Neuron (in vitro differentiated cells): ENCODE measurements at regions not wholly inside any gene's neighbourhood (a gene's known extent, or its start where the extent isn't known, plus 50 kb on each side); places are given as distances from the start of the nearest gene placed in this dataset.
"Not testable (repeated sequence)": the region's sequence is repeated elsewhere in the genome, so short reads cannot be mapped to it uniquely, and the experiment has no call there.

Experiments
- H2AFZ ChIP-seq: one replicate; pipeline ENCODE4 v1.6.1; 2013; ENCODE audit warnings: low read depth, mild to moderate bottlenecking, inconsistent platforms, low read length, moderate library complexity
- H3K27me3 ChIP-seq: one replicate; pipeline ENCODE4 v1.6.1; 2013; ENCODE audit warnings: low read length; ENCODE audit not compliant: insufficient read depth
- H3K36me3 ChIP-seq: one replicate; pipeline ENCODE4 v1.6.1; 2013; ENCODE audit warnings: low read length; ENCODE audit not compliant: insufficient read depth
- H3K4me1 ChIP-seq: one replicate; pipeline ENCODE4 v1.6.1; 2013; ENCODE audit warnings: low read length; ENCODE audit not compliant: insufficient read depth
- H3K4me3 ChIP-seq: 2 replicates; pipeline ENCODE4 v1.5.1; 2013; ENCODE audit warnings: mild to moderate bottlenecking, low read length, moderate library complexity
- H3K9me3 ChIP-seq: one replicate; pipeline ENCODE4 v1.6.1; 2013; ENCODE audit warnings: low read length

DNA sequence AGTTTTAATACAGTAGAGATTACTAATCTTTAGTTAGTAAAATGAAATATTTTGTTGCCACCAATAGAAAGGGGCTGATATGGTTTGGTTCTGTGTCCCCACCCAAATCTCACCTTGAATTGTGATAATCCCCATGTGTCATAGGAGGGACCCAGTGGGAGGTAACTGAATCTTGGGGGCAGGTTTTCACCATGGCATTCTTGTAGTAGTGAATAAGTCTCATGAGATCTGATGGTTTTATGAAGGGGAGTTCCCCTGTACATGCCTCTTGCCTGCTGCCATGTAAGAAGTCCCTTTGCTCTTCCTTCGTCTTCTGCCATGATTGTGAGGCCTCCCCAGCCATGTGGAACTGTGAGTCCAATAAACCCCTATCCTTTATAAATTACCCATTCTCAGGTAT is 285.9 kb downstream of the BCL2L11 start:
- H3K9me3 ChIP-seq, H2AFZ ChIP-seq, H3K27me3 ChIP-seq, H3K4me3 ChIP-seq, H3K4me1 ChIP-seq, H3K36me3 ChIP-seq: not testable (repeated sequence)

DNA sequence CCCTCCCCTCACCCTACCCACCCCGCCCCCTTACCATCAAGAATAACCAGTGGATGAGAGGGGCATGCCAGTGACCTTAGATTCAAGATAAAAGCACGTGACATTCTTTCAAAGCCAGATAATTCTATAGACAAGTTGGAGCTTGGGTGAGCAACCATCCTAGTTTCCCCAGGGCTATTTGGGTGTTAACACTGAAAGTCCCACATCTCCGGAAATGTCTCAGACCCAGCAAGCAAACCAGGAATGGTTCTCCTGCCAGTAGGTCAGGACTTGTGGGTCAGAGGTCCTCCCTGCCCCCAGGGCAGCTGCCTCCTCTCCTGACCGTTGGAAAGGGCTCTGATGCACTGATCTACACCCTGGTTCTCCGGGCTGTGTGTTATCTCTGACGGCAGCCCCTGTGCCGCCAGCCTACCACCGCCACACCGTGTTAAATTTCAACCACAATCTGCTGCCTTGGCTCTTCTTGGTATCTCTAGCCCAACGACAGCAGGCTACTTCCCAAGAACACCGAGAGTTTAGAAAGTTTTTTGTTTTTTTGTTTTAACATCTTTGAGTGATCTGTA is 287.0 kb downstream of the BCL2L11 start:
- not testable (repeated sequence) for H2AFZ ChIP-seq, H3K4me3 ChIP-seq, H3K36me3 ChIP-seq, H3K4me1 ChIP-seq, H3K9me3 ChIP-seq, H3K27me3 ChIP-seq

DNA sequence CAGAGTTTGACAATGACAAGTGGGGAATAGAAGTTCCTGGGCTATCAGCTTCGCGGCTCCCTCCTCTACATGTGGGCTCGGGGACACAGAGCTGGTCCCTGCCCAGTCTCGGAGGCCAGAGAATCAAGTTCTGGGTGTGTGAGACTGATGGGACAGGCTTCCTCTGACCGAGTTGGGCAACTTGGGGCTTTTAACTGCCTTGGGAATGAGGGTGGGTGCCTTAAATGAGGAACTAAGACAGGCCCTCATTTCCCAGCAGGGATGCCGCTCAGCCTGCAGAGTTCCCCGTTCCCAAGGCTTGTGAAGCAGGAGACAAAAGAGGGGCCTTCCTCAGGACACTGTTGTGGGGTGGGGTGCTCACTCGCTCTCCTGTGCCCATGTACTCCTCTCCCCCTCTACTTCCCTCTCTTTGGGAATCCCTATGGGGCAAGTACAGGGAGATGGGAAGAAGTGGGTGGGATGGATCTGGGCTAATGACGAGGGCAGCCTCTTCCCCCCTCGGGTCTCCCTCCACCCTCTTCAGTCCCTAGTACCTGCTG is 290.2 kb downstream of the BCL2L11 start:
- not testable (repeated sequence) for H3K36me3 ChIP-seq, H3K9me3 ChIP-seq, H3K4me3 ChIP-seq, H2AFZ ChIP-seq, H3K4me1 ChIP-seq, H3K27me3 ChIP-seq

DNA sequence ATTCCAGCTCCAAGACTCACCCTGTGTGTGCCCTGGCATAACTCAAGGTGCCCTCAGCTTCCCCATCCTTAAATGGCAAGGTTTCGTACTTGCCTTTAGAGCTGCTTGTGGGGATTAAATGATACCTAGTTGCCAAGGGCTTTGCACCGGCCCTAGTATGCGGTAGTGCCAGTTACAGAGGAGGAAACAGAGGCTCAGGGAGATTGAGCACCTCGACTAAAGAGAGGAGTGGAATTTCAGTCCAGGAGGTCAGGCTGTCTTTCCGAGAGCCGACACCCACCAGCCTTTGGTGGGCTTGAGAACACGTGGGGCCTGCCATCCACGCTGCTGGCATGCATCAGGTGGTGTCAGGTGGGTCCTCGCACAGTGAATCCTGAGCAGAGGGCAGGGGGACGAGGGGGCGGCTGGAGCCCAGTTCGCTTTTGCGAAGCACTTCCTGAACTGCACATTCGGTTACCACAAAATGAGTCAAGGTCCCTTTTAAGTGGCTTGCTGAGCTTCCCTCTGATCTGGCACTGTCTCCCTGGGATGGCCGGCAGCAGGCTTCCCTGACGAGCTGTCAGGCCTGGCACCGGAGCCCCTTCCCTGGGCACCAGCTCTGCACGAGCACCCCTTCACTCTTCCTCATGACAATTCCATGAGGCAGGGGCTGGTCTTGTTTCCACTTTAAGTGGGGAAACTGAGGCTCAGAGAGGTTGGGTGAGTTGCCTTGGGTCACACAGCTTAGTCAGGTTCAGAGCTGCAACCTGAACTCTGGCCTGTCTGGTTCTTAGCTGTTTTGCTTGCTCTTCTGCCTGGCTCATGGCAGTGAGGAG is 291.4 kb downstream of the BCL2L11 start:
- not testable (repeated sequence) for H2AFZ ChIP-seq, H3K27me3 ChIP-seq, H3K4me3 ChIP-seq, H3K36me3 ChIP-seq, H3K4me1 ChIP-seq, H3K9me3 ChIP-seq

- H3K36me3 ChIP-seq, H3K4me3 ChIP-seq, H3K27me3 ChIP-seq, H3K9me3 ChIP-seq, H2AFZ ChIP-seq, H3K4me1 ChIP-seq: not testable (repeated sequence)
Observed at GRCh38 chr2:111412841-111413650, 292.3 kb downstream of the BCL2L11 start.

GRCh38 chr2:111413950-111414349 is 293.2 kb downstream of the BCL2L11 start:
- H3K4me1 ChIP-seq, H3K9me3 ChIP-seq, H2AFZ ChIP-seq, H3K4me3 ChIP-seq, H3K27me3 ChIP-seq, H3K36me3 ChIP-seq: not testable (repeated sequence)

DNA sequence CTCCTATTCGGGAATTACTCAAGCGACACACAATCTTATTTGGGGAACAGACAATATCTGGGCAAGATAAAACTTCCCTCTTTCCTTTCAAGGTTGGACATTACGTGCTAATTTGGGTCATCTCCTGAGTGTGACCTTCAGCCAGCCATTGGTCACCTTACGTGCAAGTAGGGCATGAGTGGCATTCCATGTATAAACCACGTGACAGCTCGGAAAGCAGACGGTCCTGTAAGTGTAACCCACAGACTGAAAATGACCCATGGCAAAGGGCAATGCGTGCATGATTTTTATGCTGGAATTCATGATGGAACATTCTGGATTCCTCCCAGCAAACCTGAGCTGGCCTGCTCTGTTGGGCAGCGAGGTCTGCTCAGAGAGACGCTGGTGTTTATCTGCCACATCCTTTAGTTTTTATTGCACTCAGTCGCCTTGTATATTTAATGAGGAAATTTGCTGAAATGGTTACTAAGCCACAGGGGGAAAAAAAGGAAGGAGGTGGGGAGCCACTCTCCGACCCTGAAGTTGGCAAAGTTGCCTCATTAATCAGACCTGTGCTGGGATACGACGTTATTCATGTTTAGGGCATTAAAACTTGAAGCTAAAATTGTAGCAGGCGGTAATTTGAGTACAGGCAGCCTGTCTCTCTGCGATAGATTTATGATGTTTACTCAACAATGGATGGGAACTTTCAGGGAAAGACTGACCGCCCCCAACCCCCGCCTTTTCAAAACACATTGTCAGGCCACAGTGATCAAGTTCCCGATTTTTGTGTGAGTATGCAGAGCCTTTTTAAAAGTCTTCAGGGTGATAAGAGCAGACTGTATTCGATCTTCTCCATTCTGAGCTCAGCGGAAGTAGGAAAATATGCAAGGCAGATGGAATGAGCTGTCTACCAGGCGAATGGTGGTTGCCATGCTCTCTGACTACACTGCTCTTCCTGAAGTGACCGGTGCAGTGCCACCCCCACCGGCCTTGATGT is 295.3 kb downstream of the BCL2L11 start:
- not testable (repeated sequence) for H3K36me3 ChIP-seq, H2AFZ ChIP-seq, H3K9me3 ChIP-seq, H3K4me3 ChIP-seq, H3K4me1 ChIP-seq, H3K27me3 ChIP-seq

DNA sequence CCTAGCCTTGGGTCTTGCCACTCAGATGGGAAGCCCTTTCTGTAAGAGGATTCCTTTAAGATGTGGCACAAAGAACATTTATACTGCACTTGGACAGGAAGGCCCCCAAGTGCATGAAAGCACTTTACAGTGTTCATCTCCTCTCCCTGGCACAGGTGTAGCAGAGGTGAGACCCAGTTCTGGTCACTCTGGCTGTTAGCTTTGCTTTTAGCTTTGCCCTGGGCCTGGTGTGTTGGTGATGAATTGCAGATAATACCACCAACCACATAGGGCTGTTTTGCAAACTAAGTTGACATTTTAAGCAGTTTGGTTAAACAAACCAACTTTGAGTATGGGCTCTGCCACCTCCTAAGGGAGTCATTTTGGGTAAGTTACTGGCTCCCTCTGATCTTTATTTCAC is 296.3 kb downstream of the BCL2L11 start:
- H3K27me3 ChIP-seq, H3K4me3 ChIP-seq, H3K36me3 ChIP-seq, H2AFZ ChIP-seq, H3K9me3 ChIP-seq, H3K4me1 ChIP-seq: not testable (repeated sequence)

GRCh38 chr2:111418091-111418875 is 297.6 kb downstream of the BCL2L11 start:
- not testable (repeated sequence) for H3K9me3 ChIP-seq, H3K4me3 ChIP-seq, H3K27me3 ChIP-seq, H3K4me1 ChIP-seq, H2AFZ ChIP-seq, H3K36me3 ChIP-seq

DNA sequence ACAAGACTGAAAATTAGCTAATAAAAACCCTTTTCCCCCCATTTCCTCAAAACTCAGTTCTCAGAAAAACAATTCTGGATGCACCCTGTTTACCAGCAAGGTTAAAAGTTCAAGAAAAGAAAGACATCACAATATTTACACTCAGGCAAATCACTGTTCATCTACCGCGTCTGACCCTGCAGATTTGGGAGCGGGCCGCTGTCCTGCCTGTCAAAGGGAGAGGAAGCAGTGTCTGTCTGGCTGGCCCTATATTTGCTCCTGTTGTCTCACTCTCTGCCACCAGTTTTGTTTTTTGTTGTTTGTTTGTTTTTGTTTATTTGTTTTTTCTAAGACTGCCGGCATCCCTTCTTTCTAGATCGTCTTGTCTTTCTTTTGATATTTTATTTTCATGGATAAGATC is 299.4 kb downstream of the BCL2L11 start:
- not testable (repeated sequence) for H3K4me1 ChIP-seq, H3K36me3 ChIP-seq, H2AFZ ChIP-seq, H3K27me3 ChIP-seq, H3K9me3 ChIP-seq, H3K4me3 ChIP-seq

DNA sequence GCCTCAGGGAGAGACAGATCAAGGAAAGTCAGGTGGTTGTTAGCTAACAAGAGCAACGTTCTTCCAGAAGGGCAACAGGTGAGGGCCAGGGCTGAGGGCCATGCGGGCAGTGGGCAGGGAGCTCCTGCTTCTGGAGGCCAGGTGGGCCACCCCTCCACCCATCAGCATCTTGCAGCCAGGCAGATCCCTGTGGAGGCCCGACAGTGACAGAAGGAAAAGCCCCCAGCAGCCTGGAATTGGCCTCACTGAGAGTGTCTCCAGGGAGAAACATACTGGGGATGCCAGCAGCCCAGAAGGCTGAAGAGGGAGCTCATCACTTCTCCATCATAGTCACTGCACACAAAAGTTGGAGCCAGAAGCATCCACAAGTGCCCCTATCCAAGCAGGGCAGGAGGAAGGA is 300.1 kb downstream of the BCL2L11 start:
- not testable (repeated sequence) for H3K36me3 ChIP-seq, H2AFZ ChIP-seq, H3K4me1 ChIP-seq, H3K4me3 ChIP-seq, H3K9me3 ChIP-seq, H3K27me3 ChIP-seq

DNA sequence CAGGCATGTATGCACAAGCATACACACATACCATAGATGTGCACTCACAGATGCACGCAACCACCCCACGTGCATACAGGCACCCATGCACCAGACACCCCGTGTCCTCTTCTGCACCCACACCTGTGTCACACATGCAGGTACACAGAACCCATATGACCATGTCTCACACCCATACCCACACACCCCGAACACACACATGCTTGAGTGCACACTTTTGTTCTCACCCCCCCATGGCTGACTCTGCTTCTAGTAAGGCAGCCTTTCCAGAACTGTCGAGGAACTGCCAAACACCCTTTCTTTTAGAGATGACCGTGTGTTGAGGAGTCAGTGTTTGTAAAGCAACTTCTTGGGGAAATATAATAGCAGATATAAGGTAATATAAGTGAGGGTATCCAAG is 301.2 kb downstream of the BCL2L11 start:
- H3K36me3 ChIP-seq, H3K4me3 ChIP-seq, H3K9me3 ChIP-seq, H2AFZ ChIP-seq, H3K27me3 ChIP-seq, H3K4me1 ChIP-seq: not testable (repeated sequence)
